DMS 273 (cell line): ENCODE measurements at regions not wholly inside any gene's neighbourhood (a gene's known extent, or its start where the extent isn't known, plus 50 kb on each side); places are given as distances from the start of the nearest gene placed in this dataset.
A peak's percentile ranks its signal among the peaks of the same experiment; 100 is the strongest.
"Not testable (repeated sequence)": the region's sequence is repeated elsewhere in the genome, so short reads cannot be mapped to it uniquely, and the experiment has no call there.

Source experiments
- DNase-seq: peaks from one replicate; lab custom pipeline; 2025; ENCODE audit not compliant: unreplicated experiment; lab: John Stamatoyannopoulos, UW

DNA sequence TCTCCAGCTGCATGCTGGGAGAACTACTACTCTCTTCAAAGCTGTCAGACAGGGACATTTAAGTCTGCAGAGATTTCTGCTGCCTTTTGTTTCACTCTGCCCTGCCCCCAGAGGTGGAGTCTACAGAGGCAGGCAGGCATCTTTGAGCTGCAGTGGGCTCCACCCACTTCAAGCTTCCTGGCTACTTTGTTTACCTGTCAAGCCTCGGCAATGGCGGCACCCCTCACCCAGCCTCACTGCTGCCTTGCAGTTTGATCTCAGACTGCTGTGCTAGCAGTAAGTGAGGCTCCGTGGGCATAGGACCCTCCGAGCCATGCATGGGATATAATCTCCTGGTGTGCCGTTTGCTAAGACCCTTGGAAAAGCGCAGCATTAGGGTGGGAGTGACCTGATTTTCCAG, 61.7 kb downstream of the DMRTA1 start:
- not testable (repeated sequence) for DNase-seq

- DNase-seq: no peak
These were observed 62.2 kb downstream of the DMRTA1 start for GRCh38 chr9:22508790-22509189.

GRCh38 chr9:22512495-22512894, 65.9 kb downstream of the DMRTA1 start:
- peak; percentile 85 for DNase-seq

DNA sequence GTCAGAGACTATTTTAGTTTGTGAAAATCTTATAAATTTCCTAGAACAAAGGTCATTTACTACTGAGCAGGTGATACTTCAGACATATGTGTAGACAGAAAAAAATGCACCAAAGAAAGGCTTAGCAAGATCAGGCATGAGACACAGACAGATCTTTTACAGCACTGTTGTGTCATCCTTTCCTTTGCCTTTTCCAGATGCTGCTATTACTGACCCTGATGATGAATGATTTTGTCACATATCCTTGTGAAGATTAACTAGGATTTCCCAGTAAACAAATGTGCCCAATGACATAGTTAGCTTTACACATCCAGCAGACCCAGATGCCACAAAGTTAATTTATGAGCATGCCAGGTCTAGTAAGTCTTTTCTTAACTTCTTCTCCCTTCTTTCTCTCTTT, 68.2 kb downstream of the DMRTA1 start:
- DNase-seq: no peak

DNA sequence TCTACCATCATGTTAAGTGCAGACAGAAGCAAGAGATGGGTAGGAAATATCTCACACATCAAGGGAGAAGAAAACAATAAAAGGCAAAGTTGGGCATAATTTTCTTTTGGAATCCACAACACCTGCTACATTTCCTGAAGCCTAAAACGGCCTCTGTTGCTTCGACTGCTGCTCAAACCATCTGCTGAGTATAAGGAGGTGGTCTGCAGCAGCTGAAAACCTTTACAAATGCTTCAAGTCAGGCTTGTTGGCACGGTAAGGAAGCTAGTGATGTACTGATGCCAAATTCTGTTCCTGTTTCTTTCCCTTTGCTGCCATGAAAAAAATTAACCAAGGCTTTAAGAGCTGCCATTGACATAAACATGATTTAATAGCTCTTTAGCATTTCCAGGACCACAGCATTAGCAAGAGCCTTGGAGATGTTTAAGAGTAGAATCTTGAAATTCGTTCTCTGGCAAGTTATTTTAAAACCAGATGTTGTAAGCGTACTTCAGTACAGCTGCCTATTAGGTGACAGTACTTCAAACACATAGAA, 75.6 kb downstream of the DMRTA1 start:
- peak; percentile 62 for DNase-seq

DNA sequence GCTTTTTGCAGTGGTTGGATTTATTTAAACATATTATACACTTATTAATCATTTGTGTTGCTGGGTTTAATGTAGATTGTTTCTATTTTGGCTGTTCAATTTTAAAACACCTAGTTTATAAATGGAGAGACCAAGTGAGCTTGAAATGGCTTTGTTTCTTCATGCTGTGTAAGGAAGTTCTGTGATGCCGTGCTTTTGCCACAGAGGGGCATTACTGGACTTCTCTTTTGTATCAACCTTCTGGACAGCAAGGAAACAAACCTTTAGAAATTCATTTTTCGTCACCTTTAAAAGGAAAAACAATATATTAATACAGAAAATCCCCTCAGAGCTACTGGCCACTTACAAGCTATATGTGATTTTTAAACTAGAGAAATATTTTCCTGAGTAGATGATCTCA, 81.9 kb downstream of the DMRTA1 start:
- peak; percentile 51 for DNase-seq

DNA sequence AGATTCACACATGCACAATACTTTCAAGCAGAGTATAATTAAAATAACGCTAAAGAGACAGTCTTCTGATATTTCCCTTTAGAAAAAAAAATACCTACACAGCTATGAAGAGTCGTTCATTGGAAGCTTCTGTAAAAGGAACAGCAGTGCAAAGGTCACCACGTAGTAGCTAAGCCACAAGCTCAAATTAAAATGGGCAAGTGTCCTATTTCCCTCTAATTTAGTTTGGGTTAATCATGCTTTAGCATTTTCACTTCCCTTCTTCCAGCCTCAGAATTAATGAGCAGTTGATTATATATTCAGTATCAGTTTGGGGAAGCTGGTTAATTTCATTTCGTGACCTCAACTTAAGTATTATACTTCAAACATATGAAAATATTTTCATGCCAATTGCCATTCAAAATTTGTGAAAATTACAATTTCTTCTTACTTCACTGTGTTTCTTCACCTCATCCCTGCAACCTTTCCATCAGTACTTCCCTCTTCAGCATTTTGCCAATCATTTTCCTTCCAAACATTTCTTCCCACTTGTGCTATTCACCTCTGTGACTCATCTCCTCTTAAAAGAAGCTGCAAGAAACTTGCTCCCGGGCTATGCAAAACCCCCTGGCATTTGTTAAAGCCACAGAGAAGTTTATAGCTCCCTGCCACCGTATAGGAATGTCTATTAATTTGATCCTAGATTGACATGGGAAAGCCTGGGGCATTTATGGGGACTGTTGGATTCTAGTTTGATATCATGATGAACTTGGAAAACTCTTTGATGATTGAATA, 83.0 kb downstream of the DMRTA1 start:
- DNase-seq: peak; percentile 24

DNA sequence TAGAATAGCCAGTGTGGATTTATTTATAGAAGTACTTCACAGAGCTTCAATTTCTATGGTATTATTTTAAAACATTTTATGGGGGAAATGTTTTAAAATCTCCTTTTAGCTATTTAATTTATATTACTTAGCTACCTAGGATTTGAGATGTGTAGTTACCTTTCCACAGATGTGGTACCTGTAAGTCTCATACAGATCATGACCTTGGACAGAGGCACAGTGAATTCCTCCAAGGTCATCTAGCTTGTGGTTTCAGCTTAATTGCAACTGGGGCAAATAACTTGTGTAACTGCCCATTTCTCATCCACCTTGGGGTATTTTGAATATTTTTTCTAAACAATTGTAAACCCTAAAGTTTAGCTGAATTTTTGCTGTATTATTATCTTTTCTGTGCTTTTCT, 89.2 kb downstream of the DMRTA1 start:
- DNase-seq: no peak

GRCh38 chr9:22537721-22538120, 91.1 kb downstream of the DMRTA1 start:
- no peak for DNase-seq

DNA sequence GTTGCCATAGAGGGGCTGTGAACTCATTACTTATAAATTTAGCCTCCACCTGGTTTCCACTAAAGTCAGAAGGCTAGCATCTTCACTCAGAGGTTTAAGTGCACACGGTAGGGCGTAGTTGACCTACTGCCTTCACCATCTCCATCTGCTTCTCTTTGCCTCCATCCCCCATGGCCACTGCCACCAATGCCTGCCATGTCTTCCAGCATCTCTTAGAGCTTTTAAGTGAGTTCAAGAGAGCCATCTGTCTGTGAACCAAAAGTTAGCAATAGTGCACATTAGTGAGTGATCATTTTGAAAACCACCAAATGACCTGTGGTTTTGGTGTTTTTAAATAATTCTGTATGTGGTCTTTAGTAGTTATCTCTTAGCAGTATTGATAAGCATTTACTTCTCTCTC, 102.0 kb downstream of the DMRTA1 start:
- no peak for DNase-seq

- DNase-seq: no peak
These were observed 128.1 kb downstream of the DMRTA1 start for GRCh38 chr9:22574740-22575139.

DNA sequence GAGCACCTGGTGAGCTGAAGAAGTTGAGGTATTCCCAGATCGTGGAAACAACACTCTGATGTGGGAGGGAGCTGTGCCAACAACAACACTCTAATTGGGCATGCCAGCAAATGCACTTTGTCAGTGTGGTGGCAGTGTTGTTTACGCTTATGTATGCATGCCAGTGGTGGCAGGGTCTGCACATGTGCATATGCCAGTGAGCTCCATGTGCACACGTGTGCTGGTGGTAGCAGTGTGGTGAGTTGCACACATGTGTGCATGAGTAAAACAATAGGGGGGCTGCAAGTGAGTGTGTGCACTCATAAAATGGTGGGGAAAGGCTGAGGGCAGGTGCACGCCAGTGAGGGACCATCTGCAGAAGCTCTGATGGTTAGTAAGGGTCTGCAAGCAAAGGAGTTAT, 134.2 kb downstream of the DMRTA1 start:
- no peak for DNase-seq

- DNase-seq: no peak
These were observed 135.6 kb downstream of the DMRTA1 start for GRCh38 chr9:22582221-22582620.

- no peak for DNase-seq
These were observed 142.3 kb downstream of the DMRTA1 start for GRCh38 chr9:22588918-22589317.

DNA sequence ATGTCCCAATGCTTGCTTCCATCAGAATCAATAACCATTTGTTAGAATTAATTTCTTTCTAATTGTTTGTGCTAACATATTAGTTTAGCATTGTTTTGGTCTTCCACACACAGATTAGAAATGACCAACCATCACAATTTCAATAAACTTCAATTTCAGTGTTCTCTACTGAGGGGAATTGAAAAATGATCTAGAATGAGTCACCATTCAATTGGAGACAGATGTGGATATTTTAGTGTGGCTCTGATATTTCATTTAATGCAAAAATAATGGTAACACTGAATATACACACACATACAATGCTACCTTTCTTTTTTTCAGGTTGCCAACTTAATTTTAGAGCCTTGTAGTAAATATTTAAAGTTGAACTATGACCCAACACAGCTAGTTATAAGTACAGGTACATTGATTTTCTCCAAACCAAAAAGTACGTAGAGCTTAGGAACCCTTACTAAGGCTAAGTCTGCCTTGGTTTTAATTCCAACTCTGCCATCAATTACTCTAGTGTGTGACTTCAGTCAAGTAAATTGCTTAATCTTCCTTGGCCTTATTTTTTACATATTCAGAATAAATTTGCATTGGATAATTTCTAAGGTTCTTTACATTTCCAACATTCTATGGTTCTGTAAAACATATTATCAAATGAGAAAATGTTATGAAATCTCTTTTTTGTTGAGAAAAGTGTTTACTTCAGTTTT, 143.9 kb downstream of the DMRTA1 start:
- no peak for DNase-seq

- no peak for DNase-seq
These were observed 149.2 kb downstream of the DMRTA1 start for GRCh38 chr9:22595805-22596204.

DNA sequence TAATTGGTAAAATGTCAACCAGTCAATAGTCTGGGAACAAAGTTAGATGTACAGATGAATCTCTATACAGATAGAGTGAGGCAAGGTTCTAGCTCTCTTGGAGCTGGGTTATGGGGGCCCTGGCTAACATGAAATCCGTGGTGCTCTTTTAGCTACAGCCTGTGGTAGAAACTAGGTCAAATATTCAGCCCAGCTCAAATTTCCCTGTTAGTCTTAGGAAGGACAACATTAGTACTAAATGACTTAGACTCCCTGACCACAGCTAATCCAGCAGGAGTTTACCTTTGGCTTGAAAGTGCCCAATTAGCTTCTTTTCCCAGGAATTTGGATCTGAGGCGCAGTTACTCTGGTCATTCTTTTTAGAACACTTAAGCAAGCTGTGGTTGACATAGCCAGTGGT, 170.5 kb downstream of the DMRTA1 start:
- DNase-seq: no peak

DNA sequence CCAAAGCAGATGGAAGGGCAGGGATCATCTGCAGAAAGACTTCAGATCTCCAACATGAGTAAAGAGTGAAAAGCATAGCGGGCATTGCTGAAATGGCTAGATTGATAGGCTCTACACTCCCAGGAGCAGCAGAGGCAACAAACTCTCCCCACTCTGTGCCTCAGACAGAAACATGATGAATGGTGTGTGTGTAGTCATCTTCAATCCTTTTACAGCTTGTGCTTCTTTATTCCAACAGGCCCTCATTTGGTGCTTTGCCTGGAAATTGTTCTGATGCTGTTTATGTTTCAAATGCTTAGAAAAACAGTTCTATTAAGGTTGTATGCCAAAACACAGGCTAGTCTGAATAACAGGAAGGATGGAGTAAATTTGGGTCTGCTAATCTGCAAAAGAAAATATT, 176.2 kb downstream of the DMRTA1 start:
- DNase-seq: no peak

DNA sequence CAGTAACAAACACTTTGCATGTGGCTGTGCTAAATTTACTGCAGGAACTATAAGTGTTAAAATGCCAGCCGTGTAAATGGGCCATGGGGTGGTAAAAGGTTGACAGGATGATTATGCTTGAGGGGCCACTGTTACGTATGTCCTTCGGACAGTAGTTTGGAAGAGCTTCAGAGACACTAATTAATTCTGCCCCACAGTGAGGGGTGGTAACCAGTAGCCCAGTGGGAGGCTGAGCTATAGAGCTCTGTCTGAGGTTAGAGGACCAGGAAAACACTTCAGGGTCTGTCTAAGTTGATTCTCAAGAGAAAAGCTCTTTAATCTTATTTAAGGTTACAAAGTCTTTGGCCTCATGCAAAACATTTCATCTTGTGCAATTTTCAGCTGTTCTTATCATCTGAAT, 176.6 kb downstream of the DMRTA1 start:
- no peak for DNase-seq

GRCh38 chr9:22625540-22625939, 178.9 kb downstream of the DMRTA1 start:
- no peak for DNase-seq

- DNase-seq: no peak
These were observed 196.9 kb downstream of the DMRTA1 start for GRCh38 chr9:22643541-22643940.

GRCh38 chr9:22645893-22646292, 199.3 kb downstream of the DMRTA1 start:
- no peak for DNase-seq
